WTC11 (cell line): ENCODE measurements at regions not wholly inside any gene's neighbourhood (a gene's known extent, or its start where the extent isn't known, plus 50 kb on each side); places are given as distances from the start of the nearest gene placed in this dataset.

Experiments
- NR3C1 ChIP-seq: sonication (generic); formaldehyde crosslinking; conservative IDR thresholded peaks from 2 replicates; pipeline ENCODE4 v1.8.1; 2023; ENCODE audit warnings: low read depth, mild to moderate bottlenecking, missing genetic modification reagents
- TF ChIP-seq, protein P1 (sequence below): sonication (generic); formaldehyde crosslinking; IDR thresholded peaks from 2 replicates; pipeline ENCODE4 v1.8.0; 2022; ENCODE audit warnings: mild to moderate bottlenecking, missing genetic modification reagents

- TF ChIP-seq NR3C1 = no peak
- TF ChIP-seq, protein P1, sequence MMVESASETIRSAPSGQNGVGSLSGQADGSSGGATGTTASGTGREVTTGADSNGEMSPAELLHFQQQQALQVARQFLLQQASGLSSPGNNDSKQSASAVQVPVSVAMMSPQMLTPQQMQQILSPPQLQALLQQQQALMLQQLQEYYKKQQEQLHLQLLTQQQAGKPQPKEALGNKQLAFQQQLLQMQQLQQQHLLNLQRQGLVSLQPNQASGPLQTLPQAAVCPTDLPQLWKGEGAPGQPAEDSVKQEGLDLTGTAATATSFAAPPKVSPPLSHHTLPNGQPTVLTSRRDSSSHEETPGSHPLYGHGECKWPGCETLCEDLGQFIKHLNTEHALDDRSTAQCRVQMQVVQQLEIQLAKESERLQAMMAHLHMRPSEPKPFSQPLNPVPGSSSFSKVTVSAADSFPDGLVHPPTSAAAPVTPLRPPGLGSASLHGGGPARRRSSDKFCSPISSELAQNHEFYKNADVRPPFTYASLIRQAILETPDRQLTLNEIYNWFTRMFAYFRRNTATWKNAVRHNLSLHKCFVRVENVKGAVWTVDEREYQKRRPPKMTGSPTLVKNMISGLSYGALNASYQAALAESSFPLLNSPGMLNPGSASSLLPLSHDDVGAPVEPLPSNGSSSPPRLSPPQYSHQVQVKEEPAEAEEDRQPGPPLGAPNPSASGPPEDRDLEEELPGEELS = no peak
Measured at GRCh38 chr10:113474752-113475151, 78.1 kb upstream of the HABP2 start.
